ENCODE measurements at regions not wholly inside any gene's neighbourhood (a gene's known extent, or its start where the extent isn't known, plus 50 kb on each side); places are given as distances from the start of the nearest gene placed in this dataset.

DNA sequence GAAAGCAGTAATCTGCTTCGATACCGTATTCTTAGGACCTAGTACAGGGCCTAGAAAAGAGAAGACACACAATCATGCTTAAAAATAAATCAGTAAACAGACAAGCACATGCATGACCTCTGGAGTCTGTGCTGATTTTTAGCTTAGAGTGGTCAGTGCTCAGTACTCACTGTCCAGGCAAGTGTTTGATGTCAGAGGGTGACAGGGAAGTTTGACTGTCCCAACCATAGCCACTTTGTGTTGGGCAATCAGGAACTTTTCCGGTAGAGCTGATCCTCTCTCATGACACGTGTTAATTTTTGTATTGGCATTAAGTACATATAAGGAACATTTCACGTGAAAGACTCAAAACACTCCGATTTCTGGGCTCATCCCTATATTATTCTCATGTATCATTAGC lies 464.7 kb upstream of the KLF4 start (continued):
- TF ChIP-seq, protein P1, sequence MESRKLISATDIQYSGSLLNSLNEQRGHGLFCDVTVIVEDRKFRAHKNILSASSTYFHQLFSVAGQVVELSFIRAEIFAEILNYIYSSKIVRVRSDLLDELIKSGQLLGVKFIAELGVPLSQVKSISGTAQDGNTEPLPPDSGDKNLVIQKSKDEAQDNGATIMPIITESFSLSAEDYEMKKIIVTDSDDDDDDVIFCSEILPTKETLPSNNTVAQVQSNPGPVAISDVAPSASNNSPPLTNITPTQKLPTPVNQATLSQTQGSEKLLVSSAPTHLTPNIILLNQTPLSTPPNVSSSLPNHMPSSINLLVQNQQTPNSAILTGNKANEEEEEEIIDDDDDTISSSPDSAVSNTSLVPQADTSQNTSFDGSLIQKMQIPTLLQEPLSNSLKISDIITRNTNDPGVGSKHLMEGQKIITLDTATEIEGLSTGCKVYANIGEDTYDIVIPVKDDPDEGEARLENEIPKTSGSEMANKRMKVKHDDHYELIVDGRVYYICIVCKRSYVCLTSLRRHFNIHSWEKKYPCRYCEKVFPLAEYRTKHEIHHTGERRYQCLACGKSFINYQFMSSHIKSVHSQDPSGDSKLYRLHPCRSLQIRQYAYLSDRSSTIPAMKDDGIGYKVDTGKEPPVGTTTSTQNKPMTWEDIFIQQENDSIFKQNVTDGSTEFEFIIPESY (IDR thresholded peaks at IDR 0.05; ENCODE audit: extremely low read depth, insufficient replicate concordance, low read length) = no peak
- no peak for TF ChIP-seq SP1 (IDR thresholded peaks at IDR 0.05; ENCODE audit: low read depth)
- TF ChIP-seq ZFX (IDR thresholded peaks at IDR 0.05) = no peak
- no peak for TF ChIP-seq RAD21 (IDR thresholded peaks at IDR 0.05; ENCODE audit: low read depth)
- no peak for TF ChIP-seq SIN3A (IDR thresholded peaks at IDR 0.05; ENCODE audit: low read depth)
- TF ChIP-seq, protein P2, sequence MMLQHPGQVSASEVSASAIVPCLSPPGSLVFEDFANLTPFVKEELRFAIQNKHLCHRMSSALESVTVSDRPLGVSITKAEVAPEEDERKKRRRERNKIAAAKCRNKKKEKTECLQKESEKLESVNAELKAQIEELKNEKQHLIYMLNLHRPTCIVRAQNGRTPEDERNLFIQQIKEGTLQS (IDR thresholded peaks at IDR 0.05) = no peak

DNA sequence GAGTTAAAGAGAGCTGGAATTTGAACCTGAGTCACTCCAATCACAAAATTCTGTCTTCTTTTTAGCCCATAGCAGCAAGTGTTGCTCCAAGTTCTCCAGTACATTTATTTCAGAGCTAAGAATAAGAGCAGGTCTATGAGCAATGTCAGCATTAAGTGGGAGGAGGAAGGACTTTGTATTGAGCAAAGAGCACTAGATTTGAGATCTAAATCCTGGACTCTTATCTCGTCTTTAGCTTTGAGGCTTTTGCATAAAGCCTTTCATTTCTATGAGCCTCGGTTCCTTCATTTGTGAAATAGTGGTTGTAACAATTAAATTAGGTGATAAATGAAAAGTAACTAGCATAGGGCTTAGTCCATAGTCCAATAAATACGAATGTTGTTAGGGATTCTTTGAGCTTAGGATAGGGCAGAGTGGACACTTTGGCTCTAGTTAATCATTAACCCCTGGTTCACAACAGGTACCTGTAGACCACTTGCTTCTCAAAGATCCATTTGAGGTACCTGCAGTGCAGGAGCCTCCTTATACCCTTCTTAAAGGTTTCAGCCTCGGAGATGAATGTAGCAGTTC lies 464.1 kb upstream of the KLF4 start:
- Histone ChIP-seq H3K9me2 (ENCODE audit: insufficient read depth) (no peaks in the 10 kb centered on the region), H4K20me1 (ENCODE audit: insufficient read depth) (no peaks in the 10 kb centered on the region), H2AFZ (ENCODE audit: low read depth, low read length, poor library complexity, severe bottlenecking) (no peak overlapping the region), H3K9ac (ENCODE audit: low read length) (no peak overlapping the region), H3K27me3 (ENCODE audit: insufficient read depth, low read length) (no peaks in the 10 kb centered on the region), H3K4me2 (ENCODE audit: low read length) (no peak overlapping the region), H3K4me3 (replicated peaks in 1 of 2; ENCODE audit: low read depth in 1 of 2, low read length in 2 of 2) (no peak overlapping the region), H3K27ac (ENCODE audit: low read depth, low read length) (no peak overlapping the region), H3K9me3 (ENCODE audit: control insufficient read depth in 1 of 2, insufficient read depth in 1 of 2, low read depth in 1 of 2, low read length in 2 of 2) (no peaks in the 10 kb centered on the region), H3K79me2 (ENCODE audit: insufficient read depth, low read length) (no peaks in the 10 kb centered on the region), H3K36me3 (ENCODE audit: control insufficient read depth in 1 of 2, insufficient read depth in 2 of 2, low read length in 2 of 2) (no peaks in the 10 kb centered on the region), H3K4me1 (ENCODE audit: control insufficient read depth in 1 of 2, insufficient read depth in 2 of 2, low read length in 2 of 2) (no peaks in the 10 kb centered on the region)
- DNase-seq (ENCODE audit: low read depth, low spot score) = no peak
- ChIA-PET POLR2A (no interaction called here), CTCF (no interaction called here), RAD21 (ENCODE audit: low non-redundant PET in 1 of 2, low total read pairs in 2 of 2, uncharacterized antibody in 2 of 2, unreplicated experiment in 2 of 2) (no interaction called here)
- no TSS peak for BruUV-seq (replicated peaks)
- intact Hi-C loops (cut with micrococcal nuclease) = no loop called here
- no peak for ATAC-seq
- no peak for TF ChIP-seq EZH2 (IDR thresholded peaks at IDR 0.05)
- no peak for TF ChIP-seq TCF7L2 (IDR thresholded peaks at IDR 0.05; ENCODE audit: borderline replicate concordance, extremely low read depth, insufficient read depth, insufficient read length)
- no peak for TF ChIP-seq RAD21 (IDR thresholded peaks at IDR 0.05; ENCODE audit: low read depth)
- TF ChIP-seq, protein P2 (IDR thresholded peaks at IDR 0.05) = no peak
- no peak for TF ChIP-seq SP1 (IDR thresholded peaks at IDR 0.05; ENCODE audit: low read depth)
- TF ChIP-seq JUND (IDR thresholded peaks at IDR 0.05) = no peak
- TF ChIP-seq, protein P3, sequence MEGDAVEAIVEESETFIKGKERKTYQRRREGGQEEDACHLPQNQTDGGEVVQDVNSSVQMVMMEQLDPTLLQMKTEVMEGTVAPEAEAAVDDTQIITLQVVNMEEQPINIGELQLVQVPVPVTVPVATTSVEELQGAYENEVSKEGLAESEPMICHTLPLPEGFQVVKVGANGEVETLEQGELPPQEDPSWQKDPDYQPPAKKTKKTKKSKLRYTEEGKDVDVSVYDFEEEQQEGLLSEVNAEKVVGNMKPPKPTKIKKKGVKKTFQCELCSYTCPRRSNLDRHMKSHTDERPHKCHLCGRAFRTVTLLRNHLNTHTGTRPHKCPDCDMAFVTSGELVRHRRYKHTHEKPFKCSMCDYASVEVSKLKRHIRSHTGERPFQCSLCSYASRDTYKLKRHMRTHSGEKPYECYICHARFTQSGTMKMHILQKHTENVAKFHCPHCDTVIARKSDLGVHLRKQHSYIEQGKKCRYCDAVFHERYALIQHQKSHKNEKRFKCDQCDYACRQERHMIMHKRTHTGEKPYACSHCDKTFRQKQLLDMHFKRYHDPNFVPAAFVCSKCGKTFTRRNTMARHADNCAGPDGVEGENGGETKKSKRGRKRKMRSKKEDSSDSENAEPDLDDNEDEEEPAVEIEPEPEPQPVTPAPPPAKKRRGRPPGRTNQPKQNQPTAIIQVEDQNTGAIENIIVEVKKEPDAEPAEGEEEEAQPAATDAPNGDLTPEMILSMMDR (IDR thresholded peaks at IDR 0.05 in 2 of 3, conservative IDR thresholded peaks at IDR 0.05 in 1 of 3; ENCODE audit: borderline replicate concordance in 1 of 3, insufficient read depth in 1 of 3, low read depth in 2 of 3, low read length in 2 of 3) = no peak
- no peak for TF ChIP-seq ELF1 (IDR thresholded peaks at IDR 0.05; ENCODE audit: borderline replicate concordance, low read depth)
- TF ChIP-seq SIN3A (IDR thresholded peaks at IDR 0.05; ENCODE audit: low read depth) = no peak
- TF ChIP-seq YY1 (IDR thresholded peaks at IDR 0.05; ENCODE audit: extremely low read depth, insufficient replicate concordance, low read depth, low read length) = no peak
- TF ChIP-seq SRF (IDR thresholded peaks at IDR 0.05; ENCODE audit: low read depth) = no peak
- TF ChIP-seq POLR2A (IDR thresholded peaks at IDR 0.05; ENCODE audit: borderline replicate concordance, extremely low read depth, insufficient read depth, insufficient read length) = no peak
- TF ChIP-seq CBX3 (IDR thresholded peaks at IDR 0.05; ENCODE audit: low read depth) = no peak
- TF ChIP-seq FOSL1 (IDR thresholded peaks at IDR 0.05; ENCODE audit: low read depth) = no peak
- no peak for TF ChIP-seq POLR2AphosphoS5 (IDR thresholded peaks at IDR 0.05; ENCODE audit: low read depth, low read length)

All from HCT116 (cell line).